ENCODE measurements at regions not wholly inside any gene's neighbourhood (a gene's known extent, or its start where the extent isn't known, plus 50 kb on each side); places are given as distances from the start of the nearest gene placed in this dataset.
"Not testable (repeated sequence)": the region's sequence is repeated elsewhere in the genome, so short reads cannot be mapped to it uniquely, and the experiment has no call there.

GRCh38 chr16:87035053-87035452 is 282.1 kb downstream of the C16orf95 start:
- no peak for DNase-seq (ENCODE audit: low spot score)

GRCh38 chr16:87037012-87037411 is 280.2 kb downstream of the C16orf95 start:
- DNase-seq (ENCODE audit: low spot score): no peak

- DNase-seq (ENCODE audit: low spot score): not testable (repeated sequence)
Measured at GRCh38 chr16:87038528-87038927, 278.7 kb downstream of the C16orf95 start.

GRCh38 chr16:87040169-87041117 is 276.7 kb downstream of the C16orf95 start:
- DNase-seq (ENCODE audit: low spot score): no peak

- DNase-seq (ENCODE audit: low spot score): no peak
Measured at GRCh38 chr16:87041286-87041685, 275.9 kb downstream of the C16orf95 start.

- DNase-seq (ENCODE audit: low spot score): no peak
Measured at GRCh38 chr16:87042551-87043230, 274.5 kb downstream of the C16orf95 start.

- no peak for DNase-seq (ENCODE audit: low spot score)
Measured at GRCh38 chr16:87043231-87044031, 273.8 kb downstream of the C16orf95 start.

GRCh38 chr16:87044032-87044382 is 273.2 kb downstream of the C16orf95 start:
- no peak for DNase-seq (ENCODE audit: low spot score)

- no peak for DNase-seq (ENCODE audit: low spot score)
Measured at GRCh38 chr16:87044829-87045228, 272.4 kb downstream of the C16orf95 start.

- no peak for DNase-seq (ENCODE audit: low spot score)
Measured at GRCh38 chr16:87045466-87046216, 271.6 kb downstream of the C16orf95 start.

- DNase-seq (ENCODE audit: low spot score): no peak
Measured at GRCh38 chr16:87046235-87046634, 271.0 kb downstream of the C16orf95 start.

GRCh38 chr16:87047221-87048037 is 269.8 kb downstream of the C16orf95 start:
- DNase-seq (ENCODE audit: low spot score): no peak

GRCh38 chr16:87048038-87048729 is 269.0 kb downstream of the C16orf95 start:
- no peak for DNase-seq (ENCODE audit: low spot score)

- no peak for DNase-seq (ENCODE audit: low spot score)
Measured at GRCh38 chr16:87048730-87049115, 268.5 kb downstream of the C16orf95 start.

GRCh38 chr16:87049216-87049615 is 268.0 kb downstream of the C16orf95 start:
- not testable (repeated sequence) for DNase-seq (ENCODE audit: low spot score)

GRCh38 chr16:87050142-87050541 is 267.1 kb downstream of the C16orf95 start:
- no peak for DNase-seq (ENCODE audit: low spot score)

GRCh38 chr16:87051526-87052320 is 265.5 kb downstream of the C16orf95 start:
- no peak for DNase-seq (ENCODE audit: low spot score)

- no peak for DNase-seq (ENCODE audit: low spot score)
Measured at GRCh38 chr16:87052506-87052905, 264.7 kb downstream of the C16orf95 start.
